NCI-H2107 treated with DMSO at 0.1 percent for 48 hours (cell line): ENCODE measurements at regions not wholly inside any gene's neighbourhood (a gene's known extent, or its start where the extent isn't known, plus 50 kb on each side); places are given as distances from the start of the nearest gene placed in this dataset.

Source experiments
- DNase-seq: peaks from one replicate; lab custom pipeline; 2025; ENCODE audit not compliant: unreplicated experiment; lab: John Stamatoyannopoulos, UW

DNA sequence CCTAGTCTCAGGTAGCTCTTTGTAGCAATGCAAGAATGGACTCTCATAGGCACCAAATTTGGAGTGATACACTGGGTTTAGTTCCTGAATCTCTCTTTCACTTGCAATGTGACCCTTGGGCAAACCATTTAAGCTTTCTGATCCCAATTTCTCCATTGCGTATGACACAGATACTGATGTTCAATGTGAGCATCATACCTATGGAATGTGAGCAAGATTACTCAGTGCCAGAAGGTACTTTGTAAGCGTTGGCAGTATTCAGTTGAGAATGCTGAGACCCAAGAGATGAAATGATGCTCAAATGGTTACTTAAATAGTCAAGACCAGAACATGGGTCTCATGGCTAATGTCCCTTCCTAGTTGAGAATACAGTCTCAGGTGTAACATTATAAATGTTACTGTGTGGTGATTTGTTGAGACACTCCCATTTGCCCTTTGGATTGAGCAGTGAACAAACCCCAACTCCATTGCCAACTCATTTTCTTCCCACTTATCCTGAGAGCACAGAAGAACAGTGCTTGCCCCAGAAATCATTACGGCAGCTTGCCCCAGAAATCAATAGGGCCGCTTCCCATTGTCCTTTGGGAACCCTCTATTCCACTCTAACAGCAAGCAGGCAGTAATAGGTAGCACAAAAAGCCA is 134.1 kb downstream of the SOX9 start:
- peak; percentile 67 for DNase-seq

DNA sequence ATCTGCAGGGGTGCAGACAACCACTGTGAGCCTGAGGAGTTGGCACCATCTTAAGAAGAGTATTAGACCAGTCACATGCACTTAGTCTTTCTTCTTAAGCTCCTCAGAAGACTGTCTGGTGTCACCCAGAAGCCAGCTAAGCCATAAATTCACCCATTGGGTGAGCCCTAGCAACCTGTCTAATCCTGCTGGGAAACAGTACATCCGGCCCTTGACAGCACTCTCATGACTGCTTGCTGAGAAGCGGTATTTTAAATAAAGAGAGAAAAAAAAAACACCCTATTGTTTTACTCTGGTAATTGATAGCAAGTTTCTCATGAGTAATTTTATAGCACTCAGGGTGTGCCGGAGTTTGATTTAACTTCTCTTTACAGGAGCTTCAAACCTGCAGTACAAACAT is 134.7 kb downstream of the SOX9 start:
- DNase-seq = peak; percentile 67

DNA sequence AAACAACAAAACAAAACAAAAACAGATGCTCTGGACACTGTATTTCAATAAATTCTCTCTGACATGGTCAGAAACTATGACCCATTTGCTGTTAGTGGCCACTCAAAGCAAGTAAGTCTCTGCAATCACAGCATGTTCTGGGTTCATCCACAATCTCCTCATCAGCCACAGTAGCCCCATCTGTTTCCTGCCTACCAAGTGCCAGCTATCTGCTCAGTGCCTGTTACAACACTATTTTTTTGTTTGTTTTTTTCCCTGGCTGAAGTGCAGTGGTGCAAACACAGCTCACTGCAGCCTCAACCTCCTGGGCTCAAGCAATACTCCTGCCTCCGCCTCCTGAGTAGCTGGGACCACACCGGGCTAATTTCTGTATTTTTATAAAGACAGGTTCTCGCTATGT is 137.9 kb downstream of the SOX9 start:
- DNase-seq = no peak

DNA sequence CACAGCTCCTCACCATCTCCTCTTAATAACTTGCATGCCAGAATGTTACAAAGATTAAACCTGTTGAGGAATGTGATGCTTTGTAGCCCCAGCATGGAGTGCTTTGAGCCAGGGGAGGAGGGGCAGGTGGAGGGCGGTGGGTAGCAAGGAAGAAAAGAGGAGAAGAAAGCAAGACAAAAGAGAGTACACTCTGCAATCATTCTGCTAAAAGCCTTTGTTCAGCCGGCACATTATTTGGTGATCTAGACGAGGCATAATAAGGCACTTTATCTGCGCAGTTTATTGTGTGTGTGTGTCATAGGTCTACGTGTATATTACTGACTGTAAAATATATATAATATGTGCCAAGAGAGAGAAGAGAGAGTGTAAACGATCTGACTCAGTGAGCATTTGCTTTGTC is 139.1 kb downstream of the SOX9 start:
- DNase-seq = no peak

DNA sequence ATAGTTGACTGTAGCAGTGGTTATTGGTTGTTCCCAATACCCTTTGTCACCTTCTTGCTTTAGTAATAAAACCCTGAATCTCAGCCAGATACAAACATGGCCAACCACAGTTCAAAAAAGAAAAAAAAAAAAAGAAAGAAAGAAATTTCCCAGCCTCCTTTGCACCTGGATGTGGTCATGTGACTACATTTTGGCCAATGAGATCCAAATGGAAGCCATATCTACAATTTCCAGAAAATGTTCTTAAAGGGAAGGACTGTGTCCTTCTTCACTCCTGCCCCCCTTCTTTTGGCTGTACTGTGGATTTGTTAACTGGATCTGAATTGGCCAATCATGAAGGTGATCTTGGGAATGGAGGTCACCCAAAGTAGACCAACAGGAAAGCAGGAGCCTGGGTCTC is 141.9 kb downstream of the SOX9 start:
- no peak for DNase-seq

DNA sequence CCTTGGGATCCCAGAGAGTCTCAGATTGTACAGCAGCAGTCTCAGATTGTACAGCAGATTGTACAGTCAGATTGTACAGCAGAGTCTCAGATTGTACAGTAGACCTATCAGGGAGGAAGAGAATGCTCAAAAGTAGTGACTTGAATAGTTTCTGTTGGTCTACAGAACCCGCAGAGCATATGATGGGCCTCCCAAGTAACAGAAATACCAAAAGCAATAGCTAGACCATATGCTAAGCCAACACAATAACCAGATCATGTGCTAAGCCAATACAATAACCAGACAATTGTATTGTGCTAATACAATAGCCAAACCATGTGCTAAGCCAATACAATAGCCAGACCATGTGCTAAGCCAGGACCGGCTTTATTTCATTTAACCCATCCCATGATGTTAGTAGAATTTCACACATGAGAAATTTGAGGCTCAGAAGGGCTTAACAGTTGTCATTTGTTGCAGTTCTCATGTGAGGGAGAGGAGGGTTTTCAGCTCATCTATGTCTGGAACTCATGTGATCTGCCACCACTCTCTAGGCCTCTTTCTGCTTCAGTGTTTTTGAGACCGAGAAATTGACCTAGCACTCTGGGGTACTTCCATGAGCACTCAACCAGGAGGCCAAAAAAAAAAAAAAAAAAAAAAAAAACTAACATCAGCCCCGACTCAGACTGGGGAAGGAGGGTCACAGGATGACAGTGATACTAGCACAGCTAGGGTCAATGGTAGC is 144.0 kb downstream of the SOX9 start:
- no peak for DNase-seq

DNA sequence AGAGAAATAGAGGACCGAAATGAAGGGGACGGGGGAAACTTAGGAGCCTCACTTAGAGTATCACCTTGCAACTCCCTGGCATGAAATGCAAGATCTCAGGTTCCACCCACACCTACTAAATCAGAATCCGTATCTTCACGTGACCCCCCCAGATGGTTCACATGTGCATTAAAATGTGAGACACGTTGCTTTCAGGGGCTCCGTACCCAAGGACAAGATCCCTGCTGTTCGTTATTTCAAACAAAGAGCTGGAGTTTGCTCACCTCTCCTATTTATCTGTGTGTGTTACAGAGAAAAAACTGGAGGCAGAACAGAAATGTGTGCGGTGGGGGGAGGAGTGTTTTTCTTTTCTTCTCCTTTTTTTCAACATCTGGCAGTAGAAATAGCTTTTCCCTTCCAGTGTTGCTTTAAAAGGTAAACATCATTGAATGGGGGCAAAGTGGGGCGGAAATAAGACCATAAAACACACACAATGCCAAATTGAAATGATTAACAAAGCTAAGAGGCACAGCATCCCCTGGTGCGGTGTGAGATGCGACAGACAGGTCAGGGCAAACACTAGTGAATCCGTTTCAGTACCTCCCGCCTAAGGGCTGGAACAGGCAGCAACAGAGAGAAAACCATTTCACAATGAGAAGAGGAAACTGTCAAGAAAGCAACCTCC is 145.4 kb downstream of the SOX9 start:
- DNase-seq = peak; percentile 54

DNA sequence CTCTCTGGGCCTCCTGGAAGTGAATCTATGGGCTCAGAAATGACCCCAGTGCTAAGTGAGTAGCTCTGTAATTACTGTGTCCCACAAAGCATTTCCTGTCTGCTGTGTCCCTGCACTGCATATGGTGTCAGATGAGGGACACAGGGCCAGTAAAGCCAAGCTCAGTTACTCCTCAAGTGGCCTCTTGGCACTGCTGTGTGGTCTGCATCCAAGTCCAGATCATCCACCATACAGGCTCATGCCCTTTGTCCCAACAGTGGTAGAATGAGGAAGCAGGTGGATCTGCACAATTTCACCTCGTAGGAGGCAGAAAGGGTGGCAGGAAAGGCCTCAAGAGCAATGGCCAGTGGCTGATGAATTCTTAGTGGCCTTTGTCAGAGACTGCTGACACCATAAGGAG is 146.8 kb downstream of the SOX9 start:
- DNase-seq = no peak

DNA sequence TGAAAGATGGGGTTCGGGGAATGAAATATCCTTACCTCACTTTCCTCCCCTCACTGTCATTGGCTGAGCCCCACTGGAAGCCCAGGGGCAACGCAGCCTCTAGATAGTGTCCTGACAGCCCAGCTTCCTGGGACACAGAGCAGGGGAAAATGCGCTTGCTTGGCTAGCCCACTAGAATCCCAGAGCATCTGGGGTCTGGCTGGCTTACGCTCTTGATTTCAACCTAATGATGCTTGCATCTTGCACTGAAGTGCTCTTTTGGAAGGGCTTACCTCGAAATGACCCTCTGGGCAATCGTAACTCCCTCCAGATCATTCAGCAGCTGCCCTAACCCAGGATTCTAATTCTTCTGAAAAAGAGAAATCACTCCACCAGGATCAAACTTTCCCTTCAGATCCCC is 147.6 kb downstream of the SOX9 start:
- DNase-seq = no peak

DNA sequence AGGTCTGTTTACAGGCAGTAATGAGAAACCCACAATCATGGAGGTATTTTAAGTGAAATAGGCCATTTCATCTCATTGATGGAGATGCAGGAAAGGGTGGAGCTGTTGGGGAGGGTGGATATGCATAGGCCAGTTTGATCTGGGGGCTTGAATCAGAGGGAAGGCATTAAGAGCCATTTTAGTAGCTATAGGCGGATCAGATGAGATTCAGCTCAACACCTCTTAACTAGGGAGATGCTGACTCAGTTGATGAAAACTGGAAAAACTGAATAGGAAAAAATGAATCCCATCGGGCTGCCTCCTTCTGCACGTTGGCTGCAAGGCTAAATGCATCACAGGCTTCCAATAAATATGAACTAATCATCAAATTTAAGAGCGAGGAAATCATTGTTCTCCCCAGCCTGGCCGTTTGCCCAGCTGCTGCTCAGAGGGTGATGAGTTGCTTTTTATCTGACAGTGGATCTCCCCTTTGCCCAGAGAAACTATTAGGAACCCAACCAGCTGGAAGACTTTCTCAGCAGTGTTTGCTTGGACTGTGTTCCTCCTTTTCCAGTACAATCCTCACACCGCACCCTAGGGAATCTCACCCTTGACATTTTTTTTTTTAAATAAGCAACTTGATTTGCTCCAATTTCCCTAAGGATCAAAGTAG is 149.6 kb downstream of the SOX9 start:
- DNase-seq = no peak

DNA sequence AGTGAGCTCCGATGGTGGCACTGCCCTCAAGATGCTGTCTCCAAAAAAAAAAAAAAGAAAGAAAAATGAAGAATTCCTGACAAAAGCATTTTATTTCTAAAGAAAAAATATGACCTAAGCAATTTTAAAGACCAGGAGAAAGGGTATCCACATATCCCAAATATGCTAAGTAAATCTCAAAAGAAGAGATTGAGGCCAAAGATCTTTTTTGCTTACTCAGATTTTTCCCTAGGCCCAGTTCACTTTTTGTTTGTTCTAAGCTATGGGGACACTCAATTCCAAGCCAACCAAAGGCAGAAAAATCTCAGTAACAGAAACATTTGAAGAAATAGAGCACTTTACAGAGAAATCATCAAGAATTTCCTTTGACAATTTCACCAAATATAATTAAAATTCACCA is 150.8 kb downstream of the SOX9 start:
- DNase-seq = no peak

DNA sequence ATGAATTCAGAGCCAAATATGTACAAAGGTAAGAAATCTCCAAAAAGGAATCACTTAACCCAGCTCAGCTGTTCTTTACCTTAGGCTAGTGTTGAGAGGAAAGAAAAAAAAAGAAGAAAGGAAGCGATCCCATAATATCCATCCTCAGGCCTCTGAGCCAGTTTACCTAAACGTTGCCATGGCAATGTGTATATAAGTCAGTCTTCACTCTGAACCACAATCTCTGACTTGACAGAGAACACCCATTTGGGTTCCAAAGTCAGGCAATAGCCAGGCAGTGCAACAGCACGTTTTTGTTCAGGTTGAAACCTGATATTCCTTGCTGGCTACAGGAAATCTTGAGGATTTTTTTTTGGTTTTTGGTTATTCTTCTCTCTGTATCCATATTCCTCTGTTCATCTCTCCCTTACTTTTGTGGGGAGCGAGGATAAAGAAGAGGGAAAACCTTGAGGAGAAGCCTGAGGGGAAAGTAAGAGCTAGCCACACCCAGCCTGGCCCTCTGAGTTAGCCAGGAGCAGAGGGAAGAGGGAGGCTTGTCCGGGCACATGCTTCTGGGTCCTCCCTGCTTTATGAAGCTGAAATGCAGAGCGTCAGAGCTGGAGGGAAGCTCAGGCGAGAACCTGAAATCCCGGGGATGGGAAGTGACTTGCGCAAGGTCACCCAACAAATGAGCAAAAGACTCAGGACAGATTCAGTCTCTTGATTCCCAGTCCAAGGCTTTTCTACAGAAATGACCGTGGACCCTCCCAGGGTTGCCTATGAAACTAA is 152.7 kb downstream of the SOX9 start:
- no peak for DNase-seq

DNA sequence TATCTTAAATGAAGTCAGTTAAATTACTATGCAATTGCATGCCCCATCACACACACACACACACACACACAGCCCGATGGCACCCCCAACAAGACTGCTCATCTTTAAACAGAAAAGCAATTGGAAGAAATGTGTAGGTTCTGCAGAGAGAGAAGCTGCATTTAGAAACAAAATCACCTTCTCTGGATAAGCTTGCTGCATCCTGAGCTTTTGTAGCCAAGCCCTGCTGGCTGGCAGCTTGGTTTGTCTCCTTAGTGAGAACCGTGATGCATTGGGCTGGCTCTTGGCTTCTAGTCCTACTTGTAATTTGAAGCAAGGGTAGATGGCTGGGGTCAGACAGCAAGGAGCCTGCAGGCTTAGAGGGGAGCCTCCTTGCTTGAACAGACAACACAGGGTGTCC is 153.8 kb downstream of the SOX9 start:
- no peak for DNase-seq

DNA sequence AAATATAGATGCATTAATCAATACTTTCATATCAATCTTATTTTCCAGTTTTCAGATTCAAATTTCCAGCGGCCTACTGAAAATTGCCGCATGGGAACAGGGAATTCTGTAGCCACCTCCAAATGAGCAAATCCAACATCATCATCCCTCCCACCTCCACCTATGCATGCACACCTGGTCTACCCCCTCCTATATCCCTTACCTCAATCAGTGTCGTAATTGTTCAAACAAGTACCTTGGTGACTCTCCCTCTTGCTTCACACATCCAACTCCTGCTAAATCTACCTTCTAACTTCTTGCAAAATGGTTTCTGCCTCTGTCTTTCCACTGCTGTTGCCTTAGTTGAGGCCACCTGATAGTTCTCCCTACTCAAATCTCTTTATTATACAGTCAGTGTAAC is 160.1 kb downstream of the SOX9 start:
- no peak for DNase-seq

DNA sequence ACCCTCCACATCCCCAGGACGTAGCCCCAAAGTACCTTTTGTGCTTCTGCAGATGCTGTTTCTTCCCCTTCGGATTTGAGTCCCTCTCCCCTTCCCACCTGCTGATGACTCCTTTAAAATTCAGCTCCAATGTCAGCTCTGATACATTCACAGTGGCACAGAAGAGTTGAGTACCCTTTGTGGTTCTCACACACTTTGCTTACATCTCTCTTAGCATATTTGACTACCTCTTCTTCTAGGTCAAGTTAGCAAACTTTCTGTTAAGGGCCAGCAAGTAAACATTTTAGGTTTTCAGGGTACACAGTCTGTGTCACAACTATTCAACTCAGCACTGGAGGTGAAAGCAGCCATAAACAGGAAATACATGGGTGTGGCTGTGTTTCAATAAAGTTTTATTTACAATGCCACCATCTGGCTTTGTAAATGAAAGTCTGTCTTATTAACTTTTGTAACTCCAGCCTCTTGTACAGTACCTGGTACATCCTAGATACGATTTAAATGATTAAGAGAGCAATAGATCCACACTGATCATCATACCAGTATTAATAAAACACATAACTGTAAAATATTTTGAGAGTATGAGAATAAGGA is 161.7 kb downstream of the SOX9 start:
- DNase-seq = no peak

DNA sequence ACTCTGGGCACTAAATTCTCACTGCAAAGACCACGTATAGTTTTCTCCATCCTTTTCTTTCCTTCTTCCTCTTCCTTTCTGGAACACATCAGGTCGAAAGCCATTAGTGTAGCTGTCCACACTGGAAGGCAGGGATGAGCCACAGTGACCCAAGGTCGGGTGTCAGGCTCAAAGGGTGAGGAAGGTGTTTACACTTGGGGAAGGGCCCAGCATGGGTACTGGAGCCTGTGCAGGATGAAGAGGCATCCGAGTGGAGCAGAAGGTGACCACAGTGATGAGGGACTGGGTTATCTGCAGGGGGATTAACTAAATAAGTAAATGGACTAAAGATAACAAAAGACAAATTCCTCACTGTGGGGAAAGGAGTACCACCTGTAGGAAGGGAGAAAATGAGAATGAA is 164.0 kb downstream of the SOX9 start:
- DNase-seq = no peak

DNA sequence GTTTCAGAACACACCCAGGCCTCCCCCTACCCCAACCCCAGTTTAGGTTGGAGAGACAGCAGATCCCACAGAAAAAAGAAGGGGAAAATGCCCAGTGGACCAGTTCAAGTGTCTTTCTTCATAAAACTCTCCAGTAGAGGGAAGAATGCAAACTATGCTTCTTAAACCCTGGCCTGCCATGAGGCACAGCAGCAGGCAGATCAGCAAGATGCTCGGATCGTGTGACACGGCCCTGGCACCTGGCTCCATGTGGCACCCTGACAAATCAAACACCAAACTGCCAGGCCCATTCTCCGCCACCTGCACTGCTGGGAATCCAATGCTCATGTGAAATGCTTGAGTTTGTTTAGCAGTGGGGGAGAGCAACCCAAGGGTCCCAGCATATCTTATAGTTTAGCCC is 166.8 kb downstream of the SOX9 start:
- DNase-seq = peak; percentile 30

DNA sequence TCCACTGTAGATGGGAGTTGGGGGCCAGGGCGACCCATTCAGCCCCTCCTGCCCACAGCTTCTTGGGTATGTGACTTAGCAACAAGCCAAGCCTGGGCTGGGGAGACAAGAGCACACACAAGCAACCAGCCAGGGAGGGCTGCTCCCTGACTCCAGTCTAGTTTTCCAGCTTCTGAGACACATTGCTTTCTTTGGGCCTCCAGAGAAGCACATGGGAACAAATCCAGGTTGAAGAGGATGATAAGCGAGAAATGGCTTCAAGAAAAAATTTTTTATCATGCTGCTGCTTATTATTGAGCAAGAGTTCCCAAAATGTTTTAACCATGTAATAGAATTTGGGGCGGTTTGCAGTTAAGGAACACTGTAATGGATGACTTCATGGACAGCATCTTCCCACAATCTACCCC is 173.7 kb downstream of the SOX9 start:
- no peak for DNase-seq

DNA sequence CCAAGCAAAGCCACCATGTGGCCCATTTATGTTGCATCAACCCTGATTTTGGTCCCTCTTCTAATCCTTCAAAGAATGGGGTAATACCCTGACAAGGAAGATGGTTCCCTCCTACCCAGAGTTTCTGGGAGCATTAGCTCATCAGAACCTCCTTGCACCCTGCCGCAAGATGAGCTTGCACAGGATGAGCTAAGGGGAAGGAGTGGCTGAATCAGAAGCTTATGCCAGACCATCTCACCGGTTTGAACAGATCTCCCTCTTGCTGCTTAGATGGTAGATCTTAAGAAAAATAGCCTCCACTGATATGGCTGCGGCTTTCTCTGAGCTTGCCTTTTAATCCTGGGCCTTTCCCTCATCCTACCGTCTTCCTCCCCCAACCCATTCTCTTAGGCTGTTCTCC is 175.1 kb downstream of the SOX9 start:
- DNase-seq = no peak

DNA sequence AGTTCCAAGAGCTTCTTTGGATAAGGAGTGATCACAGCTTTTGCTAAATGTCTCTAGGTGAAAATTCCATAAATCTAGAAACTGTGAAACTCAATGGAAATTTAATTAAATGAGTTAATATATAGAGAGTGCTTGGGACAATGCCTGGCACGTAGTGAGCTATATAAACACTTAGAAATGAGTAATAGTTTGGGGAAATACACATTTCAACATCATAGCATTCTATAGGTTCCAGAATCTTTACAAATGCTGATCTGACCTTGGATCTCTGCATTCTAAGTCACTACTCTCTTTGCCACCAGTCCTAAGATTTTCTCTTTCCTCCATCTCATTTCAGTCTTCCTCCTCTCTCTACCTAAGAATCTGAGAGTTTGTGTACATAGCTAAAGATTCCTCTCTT is 175.6 kb downstream of the SOX9 start:
- DNase-seq = no peak
